HL-60 (cell line): ENCODE measurements at regions not wholly inside any gene's neighbourhood (a gene's known extent, or its start where the extent isn't known, plus 50 kb on each side); places are given as distances from the start of the nearest gene placed in this dataset.

Experiments
- GABPA ChIP-seq: IDR thresholded peaks from 2 replicates; pipeline ENCODE4 v1.6.1; 2012; ENCODE audit warnings: low read depth
- POLR2AphosphoS5 ChIP-seq: IDR thresholded peaks from 2 replicates; pipeline ENCODE4 v1.6.1; 2012; ENCODE audit warnings: low read depth
- REST ChIP-seq: IDR thresholded peaks from 2 replicates; pipeline ENCODE4 v1.6.1; 2012; ENCODE audit warnings: low read depth; ENCODE audit not compliant: insufficient replicate concordance
- SPI1 ChIP-seq: IDR thresholded peaks from 2 replicates; pipeline ENCODE4 v1.6.1; 2012; ENCODE audit warnings: low read depth, mild to moderate bottlenecking, borderline replicate concordance
- TF ChIP-seq, protein P1 (sequence below): IDR thresholded peaks from one replicate; pipeline ENCODE4 v1.5.1; 2011; ENCODE audit warnings: low read length, control low read depth, inconsistent platforms; ENCODE audit not compliant: insufficient read depth

- TF ChIP-seq, protein P1, sequence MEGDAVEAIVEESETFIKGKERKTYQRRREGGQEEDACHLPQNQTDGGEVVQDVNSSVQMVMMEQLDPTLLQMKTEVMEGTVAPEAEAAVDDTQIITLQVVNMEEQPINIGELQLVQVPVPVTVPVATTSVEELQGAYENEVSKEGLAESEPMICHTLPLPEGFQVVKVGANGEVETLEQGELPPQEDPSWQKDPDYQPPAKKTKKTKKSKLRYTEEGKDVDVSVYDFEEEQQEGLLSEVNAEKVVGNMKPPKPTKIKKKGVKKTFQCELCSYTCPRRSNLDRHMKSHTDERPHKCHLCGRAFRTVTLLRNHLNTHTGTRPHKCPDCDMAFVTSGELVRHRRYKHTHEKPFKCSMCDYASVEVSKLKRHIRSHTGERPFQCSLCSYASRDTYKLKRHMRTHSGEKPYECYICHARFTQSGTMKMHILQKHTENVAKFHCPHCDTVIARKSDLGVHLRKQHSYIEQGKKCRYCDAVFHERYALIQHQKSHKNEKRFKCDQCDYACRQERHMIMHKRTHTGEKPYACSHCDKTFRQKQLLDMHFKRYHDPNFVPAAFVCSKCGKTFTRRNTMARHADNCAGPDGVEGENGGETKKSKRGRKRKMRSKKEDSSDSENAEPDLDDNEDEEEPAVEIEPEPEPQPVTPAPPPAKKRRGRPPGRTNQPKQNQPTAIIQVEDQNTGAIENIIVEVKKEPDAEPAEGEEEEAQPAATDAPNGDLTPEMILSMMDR, result no peak
- no peak for TF ChIP-seq POLR2AphosphoS5
- TF ChIP-seq GABPA, result no peak
- TF ChIP-seq REST, result no peak
- no peak for TF ChIP-seq SPI1
Measured at GRCh38 chr16:86993426-86994110, 323.6 kb downstream of the C16orf95 start.
